Ovary (tissue), 3 donors: ENCODE measurements at regions not wholly inside any gene's neighbourhood (a gene's known extent, or its start where the extent isn't known, plus 50 kb on each side); places are given as distances from the start of the nearest gene placed in this dataset.

Experiments used
- CTCF ChIP-seq, 3 donors: fragments of 450-650 bp in 2 of 3; fragments of 200-600 bp in 1 of 3; IDR thresholded peaks; one replicate each; pipeline versions ENCODE4 v1.5.1 to v1.8.0; 2016 to 2022; ENCODE audit warnings: antibody characterized with exemption in 3 of 3, mild to moderate bottlenecking in 1 of 3
- EP300 ChIP-seq: sonication (generic); formaldehyde crosslinking; IDR thresholded peaks from one replicate; pipeline ENCODE4 v1.6.1; 2017; ENCODE audit warnings: antibody characterized with exemption
- POLR2A ChIP-seq: fragments of 450-650 bp; IDR thresholded peaks from one replicate; pipeline ENCODE4 v1.6.1; 2017; ENCODE audit warnings: antibody characterized with exemption, mild to moderate bottlenecking, moderate library complexity
- donor health status: DM: no; HTN: no; CAD: no.

- TF ChIP-seq POLR2A: no peak
- no peak for TF ChIP-seq CTCF (IDR thresholded peaks at IDR 0.05)
- no peak for TF ChIP-seq EP300
Observed at GRCh38 chr5:26641492-26641891, 396.9 kb downstream of the CDH9 start.
